ENCODE measurements at regions not wholly inside any gene's neighbourhood (a gene's known extent, or its start where the extent isn't known, plus 50 kb on each side); places are given as distances from the start of the nearest gene placed in this dataset.
"Not testable (repeated sequence)": the region's sequence is repeated elsewhere in the genome, so short reads cannot be mapped to it uniquely, and the experiment has no call there.

DNA sequence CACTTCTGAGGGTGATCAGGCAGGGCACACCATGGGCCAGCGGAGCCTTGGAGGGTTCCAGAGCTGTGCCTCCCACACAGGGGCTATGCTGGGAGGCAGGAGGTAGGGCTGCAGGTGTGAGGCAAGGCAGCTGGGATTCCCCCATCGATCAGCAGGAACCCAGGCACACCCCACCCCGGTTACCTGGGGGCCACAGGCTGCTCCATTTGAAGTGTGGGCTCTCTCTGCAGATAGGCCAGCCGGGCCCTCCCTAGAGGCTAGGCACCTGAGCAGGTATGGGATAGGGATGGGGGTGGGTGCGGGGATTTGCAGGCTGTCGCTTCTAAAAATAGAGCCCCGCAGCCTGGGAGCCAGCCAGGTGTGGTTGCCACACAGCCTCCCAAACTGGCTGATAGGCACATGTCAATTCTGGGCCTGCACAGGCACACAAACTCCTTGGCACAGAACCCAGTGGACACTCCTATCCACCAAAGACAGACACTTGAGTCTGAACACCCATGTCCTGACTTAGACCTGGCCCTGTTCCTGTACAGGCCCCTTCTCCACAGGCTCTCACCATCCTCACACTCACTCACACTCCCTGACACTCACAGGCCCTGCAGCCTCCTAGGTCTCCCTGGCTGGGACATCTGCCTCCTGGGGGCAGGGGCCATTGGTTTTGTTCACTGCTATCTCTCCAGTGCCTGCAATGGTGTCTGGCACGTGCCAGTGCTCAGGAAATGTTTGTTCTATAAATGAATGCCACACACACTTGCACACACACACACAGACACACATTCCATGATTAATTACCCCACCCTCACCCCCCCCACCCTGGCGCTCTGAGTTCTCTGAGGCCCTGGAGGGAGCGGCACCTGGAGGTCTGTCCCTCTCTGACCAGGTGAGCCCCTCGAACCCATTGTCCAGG, 73.4 kb downstream of the ZFP36L2 start:
- DNase-seq = peak; percentile 72
- intact Hi-C loops (cut with DNase I) = no loop called here
- peak; percentile 87 for ATAC-seq (ENCODE audit: poor library complexity)

DNA sequence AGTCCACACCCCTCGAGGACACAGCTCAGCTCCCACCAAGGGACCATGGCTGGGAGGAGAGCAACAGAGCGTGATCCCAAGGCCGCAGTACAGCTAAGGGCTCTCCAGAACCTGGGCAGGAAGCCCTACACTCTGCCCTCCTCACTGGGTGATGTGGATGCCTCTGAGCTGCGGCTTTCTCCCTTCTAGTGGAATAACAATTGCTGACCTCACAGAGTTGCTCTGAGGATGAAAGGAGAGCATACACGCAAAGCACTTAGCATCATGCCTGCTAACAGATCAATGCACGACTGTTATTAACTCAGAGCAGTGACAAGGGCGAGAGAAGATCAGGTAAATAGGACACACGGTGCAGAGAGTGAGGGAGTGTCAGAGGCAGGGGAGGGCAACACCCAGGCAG, 74.2 kb downstream of the ZFP36L2 start:
- ATAC-seq (ENCODE audit: poor library complexity) = peak; percentile 31
- intact Hi-C loops (cut with DNase I) = no loop called here
- no peak for DNase-seq

DNA sequence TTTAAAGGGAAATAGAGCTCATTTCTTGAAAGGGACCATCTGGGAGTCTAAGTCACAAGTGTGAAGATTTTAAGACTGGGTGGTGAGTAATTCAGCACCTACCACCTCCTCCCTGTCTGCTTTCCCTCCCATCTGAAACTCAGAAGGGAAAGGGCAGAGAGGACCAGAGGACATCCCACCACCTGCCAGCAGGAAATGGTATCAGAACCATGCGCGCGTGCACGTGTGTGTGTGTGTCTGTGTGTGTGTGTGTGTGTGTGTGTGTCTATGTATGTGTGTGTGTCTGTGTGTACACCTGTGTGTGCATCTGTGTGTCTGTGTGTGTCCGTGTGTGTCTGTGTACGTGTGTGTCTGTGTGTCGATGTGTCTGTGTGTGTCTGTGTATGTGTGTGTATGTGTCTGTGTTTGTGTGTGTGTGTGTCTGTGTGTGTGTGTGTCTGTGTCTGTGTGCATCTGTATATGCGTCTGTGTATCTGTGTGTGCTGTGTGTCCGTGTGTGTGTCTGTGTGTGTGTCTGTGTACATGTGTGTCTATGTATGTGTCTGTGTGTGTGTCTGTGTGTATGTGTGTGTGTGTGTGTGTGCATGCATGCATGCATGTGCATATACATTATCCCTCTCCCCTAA, 76.8 kb downstream of the ZFP36L2 start:
- intact Hi-C loops (cut with DNase I) = no loop called here
- ATAC-seq (ENCODE audit: poor library complexity) = no peak
- DNase-seq = no peak

DNA sequence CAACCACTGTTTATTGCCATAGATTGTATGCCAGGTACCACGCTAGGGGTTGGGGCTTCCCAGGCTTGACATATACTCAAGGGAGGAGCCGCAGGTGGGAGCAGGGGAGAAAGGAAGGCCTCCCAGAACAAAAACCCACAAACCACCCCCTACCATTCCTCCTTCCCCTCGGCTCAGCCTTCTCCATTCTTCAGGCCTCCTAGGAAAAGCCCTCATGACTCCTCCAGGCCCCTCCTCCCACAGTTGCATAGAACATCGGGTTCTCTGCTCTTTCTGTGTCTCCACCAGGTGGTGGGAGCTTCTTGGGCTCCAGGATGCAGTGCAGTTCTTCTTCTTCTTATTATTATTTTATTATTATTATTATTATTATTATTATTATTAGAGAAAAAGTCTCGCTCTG, 80.3 kb downstream of the ZFP36L2 start:
- no peak for ATAC-seq (ENCODE audit: poor library complexity)
- DNase-seq = no peak
- intact Hi-C loops (cut with DNase I) = no loop called here

DNA sequence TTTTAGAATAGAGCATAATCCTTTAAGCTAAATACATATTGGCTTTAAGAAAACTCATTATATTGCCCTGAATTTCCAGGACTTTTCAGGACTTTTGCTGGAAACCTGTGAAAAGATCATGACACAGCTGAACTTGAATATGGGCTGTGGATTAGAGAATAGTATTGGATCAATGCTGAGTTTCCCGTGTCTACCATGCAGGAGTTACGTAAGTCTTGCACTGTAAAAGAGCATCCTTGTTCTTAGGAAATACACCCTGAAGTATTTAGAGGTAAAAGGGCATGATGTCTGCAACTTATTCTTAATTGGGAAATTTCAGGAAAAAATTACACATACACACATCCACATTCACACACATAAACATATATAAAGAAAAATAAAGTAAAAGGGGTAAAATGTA, 82.1 kb downstream of the ZFP36L2 start:
- intact Hi-C loops (cut with DNase I) = no loop called here
- DNase-seq (no peak), ATAC-seq (ENCODE audit: poor library complexity) (no peak)

DNA sequence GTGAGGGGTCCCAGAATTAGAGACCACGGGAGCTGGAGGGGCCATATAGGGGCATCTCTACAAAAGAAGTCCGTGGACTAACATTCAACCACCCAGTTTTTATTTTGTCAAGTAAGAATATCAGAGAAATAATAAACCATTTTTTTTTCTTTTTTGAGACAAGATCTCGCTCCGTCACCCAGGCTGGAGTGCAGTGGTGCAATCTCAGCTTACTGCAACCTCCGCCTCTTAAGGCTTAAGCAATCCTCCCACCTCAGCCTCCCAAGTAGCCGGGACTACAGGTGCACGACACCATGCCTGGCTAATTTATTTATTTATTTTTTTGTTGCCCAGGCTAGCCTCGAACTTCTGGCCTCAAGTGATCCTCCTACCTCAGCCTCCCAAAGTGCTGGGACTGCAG, 82.7 kb downstream of the ZFP36L2 start:
- no peak for DNase-seq
- intact Hi-C loops (cut with DNase I) = no loop called here
- ATAC-seq (ENCODE audit: poor library complexity) = no peak

DNA sequence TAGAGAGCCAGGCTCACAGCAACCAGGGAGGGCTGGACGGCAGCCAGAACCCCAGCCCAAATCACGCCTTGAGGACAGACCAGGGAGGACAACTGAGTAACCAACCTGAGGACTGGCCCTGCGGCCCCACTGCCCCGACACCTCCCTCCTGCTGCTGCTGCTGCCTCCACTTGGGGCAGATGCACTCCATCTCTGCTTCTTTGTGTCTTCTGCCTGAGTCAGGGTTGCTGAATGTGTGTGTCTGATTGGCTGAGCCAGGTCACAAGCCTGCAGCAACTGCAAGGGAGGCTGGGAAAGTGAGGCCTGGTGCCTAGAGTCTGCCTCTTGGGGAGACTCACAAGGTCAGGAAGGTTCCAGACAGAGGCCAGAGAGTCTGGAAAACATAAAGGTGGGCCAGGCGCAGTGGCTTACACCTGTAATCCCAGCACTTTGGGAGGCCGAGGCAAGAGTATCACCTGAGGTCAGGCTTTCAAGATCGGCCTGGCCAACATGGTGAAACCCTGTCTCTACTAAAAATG, 83.4 kb downstream of the ZFP36L2 start:
- DNase-seq = no peak
- intact Hi-C loops (cut with DNase I) = no loop called here
- no peak for ATAC-seq (ENCODE audit: poor library complexity)

DNA sequence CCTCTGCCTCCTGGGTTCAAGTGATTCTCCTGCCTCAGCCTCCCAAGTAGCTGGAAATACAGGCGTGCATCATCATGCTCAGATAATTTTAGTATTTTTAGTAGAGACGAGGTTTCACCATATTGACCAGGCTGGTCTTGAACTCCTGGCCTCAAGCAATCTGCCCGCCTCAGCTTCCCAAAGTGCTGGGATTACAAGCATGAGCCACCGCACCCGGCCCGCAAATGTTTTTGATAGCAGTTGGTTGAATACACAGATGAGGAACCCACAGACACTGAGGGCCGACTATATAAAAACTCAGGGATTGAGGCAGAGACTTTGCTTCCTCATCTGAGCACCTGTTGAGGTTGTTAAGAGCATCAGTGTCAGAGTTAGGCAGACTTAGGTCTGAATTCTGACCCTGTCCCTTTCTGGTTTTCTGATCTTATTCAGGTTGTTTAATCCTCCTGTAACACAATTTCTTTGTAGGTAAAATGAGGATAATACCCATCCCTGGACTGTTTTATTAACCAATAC, 84.7 kb downstream of the ZFP36L2 start:
- ATAC-seq (ENCODE audit: poor library complexity); intact Hi-C loops (cut with DNase I); DNase-seq: not testable (repeated sequence)

DNA sequence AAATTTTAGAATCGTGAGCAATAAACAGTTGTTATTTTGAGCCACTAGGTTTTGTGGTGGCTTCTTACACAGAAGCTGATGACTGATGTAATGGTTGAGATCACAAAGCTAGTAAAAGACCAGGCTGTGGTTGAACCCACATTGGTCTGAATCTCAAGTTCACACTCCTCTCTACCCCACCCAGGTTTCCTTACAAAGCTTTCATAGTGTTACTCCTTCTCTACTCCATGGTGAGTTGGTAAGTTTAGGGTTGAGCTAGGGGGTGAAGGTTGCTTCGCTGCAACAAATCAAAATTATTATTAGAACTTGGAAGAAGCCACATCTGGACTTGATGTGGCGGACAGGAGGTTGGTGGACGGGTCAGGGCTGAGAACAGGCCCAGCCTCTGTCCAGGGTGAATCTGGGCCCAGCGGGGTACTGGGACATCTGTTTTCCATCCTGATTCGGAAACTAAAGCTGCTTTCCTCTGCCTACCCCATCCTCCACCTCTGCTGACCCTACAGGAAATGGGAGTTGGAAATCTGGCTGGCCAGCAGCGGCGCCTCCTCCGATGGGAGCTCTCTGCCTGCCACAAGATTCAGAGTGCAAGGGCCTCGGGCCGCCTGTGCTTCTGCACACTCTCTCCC, 86.3 kb downstream of the ZFP36L2 start:
- peak; percentile 75 for DNase-seq
- ATAC-seq (ENCODE audit: poor library complexity) = peak; percentile 70
- intact Hi-C loops (cut with DNase I) = no loop called here

DNA sequence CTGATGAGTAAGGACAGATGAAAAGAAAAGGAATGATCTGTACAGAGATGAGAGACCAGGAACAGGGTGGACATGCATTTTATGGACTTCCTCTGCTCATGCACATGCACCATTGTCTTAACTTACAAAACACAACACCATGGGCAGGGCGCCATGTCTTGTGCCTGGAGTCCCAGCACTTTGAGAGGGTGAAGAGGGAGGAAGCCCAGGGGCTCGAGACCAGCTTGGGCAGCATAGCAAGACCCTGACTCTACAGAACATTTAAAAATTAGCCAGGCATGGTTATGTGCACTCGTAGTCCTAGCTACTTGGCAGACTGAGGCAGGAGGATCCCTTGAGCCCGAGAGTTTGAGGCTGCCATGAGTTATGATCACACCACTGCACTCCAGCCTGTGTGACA, 86.9 kb downstream of the ZFP36L2 start:
- ATAC-seq (ENCODE audit: poor library complexity) (no peak), DNase-seq (no peak)

DNA sequence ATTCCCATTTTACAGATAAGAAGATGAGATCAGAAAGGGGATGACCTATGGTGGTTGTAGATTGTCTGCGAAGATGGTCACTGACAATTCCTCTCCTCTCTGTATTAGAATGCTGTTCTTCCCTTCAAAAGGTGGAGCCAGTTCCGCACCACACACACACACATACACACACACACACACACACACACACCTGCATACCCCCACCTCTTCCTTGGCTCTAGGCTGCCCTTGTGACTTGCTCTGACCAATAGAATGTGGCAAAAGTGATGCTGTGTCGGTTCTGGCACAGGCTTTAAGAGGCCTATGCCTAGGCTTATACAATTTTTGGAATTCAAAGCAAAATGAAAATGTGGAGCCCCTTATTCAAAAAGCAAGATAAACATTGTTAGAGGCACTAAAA, 88.0 kb downstream of the ZFP36L2 start:
- DNase-seq = no peak
- no peak for ATAC-seq (ENCODE audit: poor library complexity)
- intact Hi-C loops (cut with DNase I) = no loop called here

More for the DNA sequence above, 86.9 kb downstream of the ZFP36L2 start:
- intact Hi-C loops (cut with DNase I) = no loop called here

DNA sequence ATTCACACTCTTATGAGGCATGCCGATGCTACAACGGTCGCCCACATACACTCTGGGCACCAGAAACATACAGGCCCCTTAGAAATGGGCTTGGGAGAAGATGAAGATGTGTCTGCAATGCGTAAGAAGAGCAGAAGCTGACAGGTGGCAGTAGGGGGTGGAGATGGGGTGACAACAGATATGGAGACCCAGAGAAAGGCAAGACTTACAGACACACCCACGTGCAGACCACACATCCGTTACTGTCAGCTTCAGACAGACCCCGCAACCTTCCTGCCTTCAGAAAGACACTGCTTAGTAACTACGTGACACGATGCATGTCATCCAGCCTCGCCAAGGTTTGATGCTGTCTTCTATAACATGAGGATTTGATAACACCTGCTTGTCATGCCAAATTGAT, 89.5 kb downstream of the ZFP36L2 start:
- intact Hi-C loops (cut with DNase I) = no loop called here
- ATAC-seq (ENCODE audit: poor library complexity) = no peak
- no peak for DNase-seq

DNA sequence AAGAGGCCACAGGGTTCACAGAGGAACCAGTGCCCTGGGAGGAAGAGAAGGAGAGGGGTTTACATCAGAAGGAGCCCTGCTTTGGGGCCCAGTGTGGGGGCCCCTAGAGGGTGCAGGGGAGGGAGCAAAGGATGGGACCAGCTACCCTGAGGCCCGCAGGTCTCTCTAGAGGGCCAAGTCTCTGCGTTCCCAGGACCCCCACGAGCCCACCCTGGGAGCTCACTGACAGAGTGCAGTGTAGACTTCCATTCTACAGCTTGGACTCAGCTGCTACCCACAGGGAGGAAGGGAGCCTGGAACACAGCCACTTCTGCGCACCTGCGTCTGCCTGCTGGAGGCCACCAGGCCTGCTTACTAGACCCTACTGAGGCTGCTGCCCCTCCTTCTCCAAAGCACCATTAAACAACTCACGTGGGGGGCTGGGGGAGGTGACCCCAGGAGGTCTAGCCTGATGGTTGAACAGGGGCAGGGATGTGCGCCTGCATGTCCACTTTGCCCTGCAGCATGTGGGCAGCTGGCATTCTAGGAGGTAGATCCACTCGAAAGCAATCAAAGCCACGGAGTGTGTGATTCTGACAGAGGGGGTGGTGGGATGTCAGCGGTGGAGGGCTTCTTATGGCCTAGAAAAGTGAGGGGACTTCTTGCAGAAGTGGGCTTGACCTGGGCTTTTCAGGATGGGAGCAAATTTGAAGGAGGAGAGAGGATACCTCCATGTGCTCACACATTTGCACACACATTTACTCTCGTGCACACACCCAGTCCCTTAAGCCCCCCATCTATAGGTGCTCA, 90.2 kb downstream of the ZFP36L2 start:
- no peak for DNase-seq
- intact Hi-C loops (cut with DNase I) = no loop called here
- ATAC-seq (ENCODE audit: poor library complexity) = no peak

DNA sequence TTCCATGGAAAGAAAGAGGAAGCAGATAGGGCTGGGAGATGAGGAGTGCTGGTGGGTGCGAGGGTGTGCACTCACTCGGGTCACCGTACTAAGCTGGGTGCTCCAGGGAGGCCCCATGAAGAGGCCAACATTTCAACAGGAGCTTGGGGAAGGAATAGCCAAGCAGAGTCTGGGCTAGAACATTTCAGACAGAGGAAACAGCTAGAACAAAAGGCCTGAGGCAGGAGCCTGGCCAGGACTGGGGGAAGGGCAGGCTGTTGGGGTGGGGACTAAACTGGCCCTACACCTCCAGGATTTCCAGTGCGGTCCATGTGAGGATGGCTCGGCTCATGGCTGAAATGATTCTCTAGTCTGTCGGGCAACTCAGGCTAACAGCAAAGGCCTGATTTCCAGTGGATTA, 90.8 kb downstream of the ZFP36L2 start:
- intact Hi-C loops (cut with DNase I) = no loop called here
- ATAC-seq (ENCODE audit: poor library complexity) (no peak), DNase-seq (no peak)

DNA sequence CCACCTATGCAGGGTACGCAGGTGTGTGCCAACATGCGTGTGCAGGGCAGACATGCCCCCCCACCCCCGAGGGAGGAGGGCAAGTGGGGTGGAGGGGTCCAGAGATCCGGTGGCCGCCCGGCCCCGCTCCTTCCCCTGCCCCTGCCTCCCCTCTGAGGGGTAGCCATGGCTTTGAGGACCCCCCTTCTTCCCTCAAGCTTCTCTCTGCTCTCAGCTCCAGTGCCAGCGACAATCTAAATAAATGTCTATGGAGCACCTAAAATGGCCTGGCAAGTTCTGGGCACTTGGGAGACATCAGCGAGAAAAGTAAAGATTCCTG, 91.9 kb downstream of the ZFP36L2 start:
- DNase-seq (no peak), ATAC-seq (ENCODE audit: poor library complexity) (no peak)
- intact Hi-C loops (cut with DNase I) = loop anchor here (5.0 kb wide), 1 partner anchor 93 kb away; the partner anchor contains the start of gene ZFP36L2

DNA sequence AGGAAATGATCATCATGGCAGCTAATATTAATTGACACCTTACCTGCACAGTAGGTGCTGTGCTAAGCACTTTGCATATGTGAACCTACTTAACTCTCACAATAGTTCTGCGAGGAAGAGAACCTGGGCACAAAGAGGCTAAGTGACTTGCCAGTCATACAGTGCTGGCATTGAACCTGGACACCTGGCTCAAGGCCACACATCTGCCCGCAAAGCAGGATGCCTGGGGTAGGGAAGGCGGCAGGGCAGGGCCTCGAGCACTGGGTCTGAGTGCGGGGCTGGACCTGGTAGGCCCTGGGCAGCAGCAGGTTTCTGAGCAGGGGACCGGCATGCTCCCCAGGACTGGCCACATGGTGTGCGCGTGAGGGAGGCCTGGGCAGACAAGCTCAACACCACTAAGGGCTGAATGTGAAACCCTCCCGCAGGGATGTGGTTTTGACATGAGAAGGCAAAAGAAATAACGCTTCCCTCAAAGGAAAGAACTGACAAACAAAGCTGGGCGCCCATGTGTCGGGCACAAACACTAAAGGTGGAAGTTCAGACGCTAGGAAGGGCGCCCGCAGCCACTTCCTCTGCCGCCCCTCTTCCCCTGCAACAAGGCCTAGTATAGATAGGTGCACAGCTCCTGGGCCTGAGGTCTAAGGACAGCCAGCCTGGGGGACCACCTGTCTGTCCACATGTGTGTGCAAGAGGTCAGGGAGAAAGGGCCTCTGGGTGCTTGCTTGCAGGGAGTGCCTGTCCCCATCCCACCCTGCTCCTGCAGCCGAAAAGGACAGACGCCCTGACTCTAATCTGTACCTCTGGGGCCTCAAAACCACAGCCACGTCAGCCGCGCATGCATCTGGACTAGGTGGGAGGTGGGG, 92.5 kb downstream of the ZFP36L2 start:
- intact Hi-C loops (cut with DNase I) = loop anchor here (5.0 kb wide), 1 partner anchor 93 kb away; the partner anchor contains the start of gene ZFP36L2
- DNase-seq (peak; percentile 70), ATAC-seq (ENCODE audit: poor library complexity) (no peak)

DNA sequence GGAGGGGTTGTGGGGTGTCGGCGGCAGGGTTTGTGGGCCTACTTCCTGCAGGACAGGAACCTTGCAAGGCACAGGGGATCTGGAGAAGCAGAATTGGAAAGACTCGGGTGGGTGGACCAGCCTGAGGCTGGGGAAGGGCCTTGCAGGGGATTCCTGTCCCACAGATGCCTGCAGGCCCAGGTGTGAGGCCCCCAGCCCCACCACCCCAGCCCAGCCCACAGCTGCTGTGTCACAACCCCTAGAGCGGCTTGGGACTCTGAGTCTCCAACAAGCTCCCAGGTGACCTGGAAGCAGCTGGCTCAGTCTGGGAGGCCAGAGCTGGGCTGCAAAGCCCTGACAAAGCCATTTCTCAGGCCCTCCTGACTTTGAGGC, 93.1 kb downstream of the ZFP36L2 start:
- intact Hi-C loops (cut with DNase I) = loop anchor here (5.0 kb wide), 1 partner anchor 94 kb away; the partner anchor contains the start of gene ZFP36L2
- DNase-seq (no peak), ATAC-seq (ENCODE audit: poor library complexity) (no peak)

All from Right ventricle myocardium superior (tissue), 1 donor.